DOHH2 (cell line): ENCODE measurements at regions not wholly inside any gene's neighbourhood (a gene's known extent, or its start where the extent isn't known, plus 50 kb on each side); places are given as distances from the start of the nearest gene placed in this dataset.

Source experiments
- H3F3A ChIP-seq: fragments of 200-600 bp; sonication (generic), shearing (Covaris generic); 2 replicates; pipeline ENCODE4 v1.6.0; 2016; ENCODE audit warnings: antibody characterized with exemption, mild to moderate bottlenecking; ENCODE audit not compliant: control insufficient read depth, insufficient read depth
- H3K27ac ChIP-seq: fragments of 200-600 bp; sonication (generic); 2 replicates; pipeline ENCODE4 v1.5.1; 2014; ENCODE audit warnings: low read depth, mild to moderate bottlenecking, low read length, moderate library complexity
- H3K27me3 ChIP-seq: fragments of 200-600 bp; sonication (generic); 2 replicates; pipeline ENCODE4 v1.6.1; 2014; ENCODE audit warnings: mild to moderate bottlenecking, low read length, mixed read lengths; ENCODE audit not compliant: control insufficient read depth
- H3K36me3 ChIP-seq: fragments of 200-600 bp; sonication (generic); 2 replicates; pipeline ENCODE4 v1.6.1; 2014; ENCODE audit warnings: mild to moderate bottlenecking, low read length, moderate library complexity, mixed read lengths; ENCODE audit not compliant: control insufficient read depth
- H3K4me1 ChIP-seq: fragments of 200-600 bp; sonication (generic); 2 replicates; pipeline ENCODE4 v1.6.1; 2014; ENCODE audit warnings: mild to moderate bottlenecking, low read length, mixed read lengths; ENCODE audit not compliant: control insufficient read depth
- H3K4me2 ChIP-seq: fragments of 200-600 bp; sonication (generic); 2 replicates; pipeline ENCODE4 v1.6.0; 2014; ENCODE audit warnings: mild to moderate bottlenecking, low read length, moderate library complexity
- H3K4me3 ChIP-seq: fragments of 200-600 bp; sonication (generic); 2 replicates; pipeline ENCODE4 v1.5.1; 2014; ENCODE audit warnings: mild to moderate bottlenecking, low read length, mixed read lengths
- H3K79me2 ChIP-seq: fragments of 200-600 bp; sonication (generic); 2 replicates; pipeline ENCODE4 v1.6.1; 2014; ENCODE audit warnings: mild to moderate bottlenecking, low read length, mixed read lengths; ENCODE audit not compliant: control insufficient read depth
- H3K9me2 ChIP-seq: fragments of 200-600 bp; sonication (generic); replicated peaks from 2 replicates; pipeline ENCODE4 v1.6.1; 2014; ENCODE audit warnings: mild to moderate bottlenecking, low read length, mixed read lengths; ENCODE audit not compliant: control insufficient read depth
- H3K9me3 ChIP-seq: fragments of 200-600 bp; sonication (generic); 2 replicates; pipeline ENCODE4 v1.6.1; 2014; ENCODE audit warnings: antibody characterized with exemption, low read length, mixed read lengths; ENCODE audit not compliant: control insufficient read depth, insufficient read depth
- H4K20me1 ChIP-seq: fragments of 200-600 bp; sonication (generic); 2 replicates; pipeline ENCODE4 v1.6.0; 2014; ENCODE audit warnings: low read depth, mild to moderate bottlenecking, antibody characterized with exemption, low read length, moderate library complexity; ENCODE audit not compliant: control insufficient read depth, insufficient read depth
- CTCF ChIP-seq: fragments of 200-600 bp; sonication (generic); IDR thresholded peaks from one replicate; pipeline ENCODE4 v1.5.1; 2014; ENCODE audit warnings: antibody characterized with exemption, mild to moderate bottlenecking, low read depth, low read length; ENCODE audit not compliant: poor library complexity, severe bottlenecking
- EZH2phosphoT487 ChIP-seq: fragments of 200-600 bp; sonication (generic); IDR thresholded peaks from 2 replicates; pipeline ENCODE4 v1.6.1; 2017; ENCODE audit warnings: borderline replicate concordance, mild to moderate bottlenecking, antibody characterized with exemption, low read length, moderate library complexity, mixed read lengths

DNA sequence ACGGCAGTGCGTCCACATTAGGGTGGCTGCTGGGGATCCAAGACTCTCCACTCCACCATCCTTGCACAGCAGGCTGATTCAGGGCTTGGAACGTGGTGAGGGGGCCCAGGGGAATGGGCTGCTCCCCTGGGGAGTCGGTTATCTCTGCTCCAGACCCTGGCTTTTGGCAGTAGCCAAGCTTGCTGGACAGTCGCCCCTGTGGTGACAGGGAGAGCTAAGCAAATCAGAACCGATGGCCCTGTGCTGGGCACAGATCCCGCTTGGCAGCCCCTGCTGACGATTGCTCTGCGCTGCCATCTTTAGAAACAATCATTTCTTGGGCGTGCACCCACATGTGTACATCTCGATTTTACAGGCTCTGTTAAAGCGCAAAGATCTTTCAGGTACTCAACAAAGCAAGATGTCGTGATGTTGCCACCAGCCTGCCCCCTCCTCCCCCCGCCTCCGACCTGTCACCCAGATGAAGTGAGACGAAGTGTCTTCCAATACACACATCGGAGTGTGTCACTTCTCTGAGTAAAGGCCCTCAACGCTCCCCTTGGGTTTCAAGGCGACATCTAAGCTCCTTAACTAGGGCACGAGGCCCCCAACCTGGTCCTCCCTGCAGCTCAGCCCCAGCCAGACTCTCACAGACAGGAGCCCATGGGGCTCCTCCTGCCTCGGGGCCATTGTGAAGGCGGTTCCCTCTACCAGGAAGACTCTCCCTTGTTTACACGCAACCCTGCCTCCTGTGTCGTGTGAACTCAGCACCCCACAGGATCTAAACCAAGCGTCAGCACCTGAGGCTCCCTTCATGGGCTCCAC, 55.6 kb downstream of the PITPNM2 start:
- Histone ChIP-seq H3K4me1 (no peaks in the 10 kb centered on the region), H3F3A (no peaks in the 10 kb centered on the region), H4K20me1 (no peaks in the 10 kb centered on the region), H3K9me2 (no peaks in the 10 kb centered on the region), H3K4me2 (no peak overlapping the region), H3K79me2 (no peaks in the 10 kb centered on the region), H3K4me3 (no peak overlapping the region), H3K36me3 (no peaks in the 10 kb centered on the region), H3K27me3 (no peaks in the 10 kb centered on the region), H3K27ac (no peak overlapping the region), H3K9me3 (no peaks in the 10 kb centered on the region)
- TF ChIP-seq CTCF (no peak), EZH2phosphoT487 (no peak)

DNA sequence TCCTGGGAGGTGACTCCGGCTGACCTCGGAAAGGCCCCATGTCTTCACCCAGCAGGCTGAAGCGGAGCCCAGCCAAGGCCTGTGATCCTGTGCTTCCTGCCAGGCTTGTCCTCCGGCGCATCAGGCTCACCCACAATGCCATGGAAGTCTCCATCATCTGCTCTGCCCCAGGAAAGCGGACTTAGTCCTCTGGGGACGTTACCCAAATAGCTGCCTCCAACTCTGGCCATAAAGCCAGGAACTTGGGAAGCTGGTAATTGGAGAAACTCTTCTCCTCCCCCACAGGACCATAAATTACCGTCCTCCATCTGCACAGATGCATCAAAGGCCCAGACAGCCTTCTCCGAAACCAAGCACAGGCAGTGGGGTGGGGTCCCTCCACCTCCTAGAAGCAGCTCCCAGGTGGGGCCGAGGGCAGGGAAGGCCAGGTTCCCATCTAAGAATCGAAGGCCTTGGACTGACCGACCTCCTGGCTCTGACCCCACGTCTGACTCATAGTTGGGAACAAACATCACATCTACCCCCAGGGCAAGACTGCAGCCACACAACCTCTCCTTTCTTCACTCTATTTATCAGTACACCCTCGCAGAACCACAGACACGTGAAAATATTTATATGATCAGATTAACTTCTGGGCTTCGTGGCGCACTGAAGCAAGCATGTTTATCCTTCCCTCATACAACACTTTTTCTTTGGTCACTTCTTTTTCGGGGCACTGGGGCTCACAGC, 56.4 kb downstream of the PITPNM2 start:
- no peaks in the 10 kb centered on the region for H3K36me3 ChIP-seq
- no peak overlapping the region for H3K27ac ChIP-seq
- no peak overlapping the region for H3K4me3 ChIP-seq
- H3K4me1 ChIP-seq = no peaks in the 10 kb centered on the region
- no peaks in the 10 kb centered on the region for H3K9me3 ChIP-seq
- H3K27me3 ChIP-seq = no peaks in the 10 kb centered on the region
- no peaks in the 10 kb centered on the region for H3K9me2 ChIP-seq
- H3F3A ChIP-seq = no peaks in the 10 kb centered on the region
- no peak overlapping the region for H3K4me2 ChIP-seq
- no peaks in the 10 kb centered on the region for H4K20me1 ChIP-seq
- no peaks in the 10 kb centered on the region for H3K79me2 ChIP-seq
- TF ChIP-seq CTCF (no peak), EZH2phosphoT487 (no peak)

DNA sequence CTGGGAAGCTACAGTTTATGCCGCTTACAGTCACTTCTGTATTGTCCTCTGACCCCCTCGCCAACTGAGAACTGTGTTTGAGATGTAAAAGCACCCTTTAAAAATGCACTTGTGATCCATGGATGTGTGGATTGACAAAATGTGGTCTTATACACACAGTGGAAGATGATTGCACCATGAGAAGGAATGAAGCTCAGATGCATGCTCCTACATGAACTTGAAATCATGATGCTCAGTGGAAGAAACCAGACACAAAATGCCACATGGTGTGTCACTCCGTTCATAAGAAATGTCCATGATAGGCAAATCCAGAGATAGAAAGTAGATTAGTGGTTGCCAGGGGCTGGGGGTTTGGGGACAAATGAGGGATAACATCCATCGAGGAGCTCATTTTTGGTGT, 58.0 kb downstream of the PITPNM2 start:
- Histone ChIP-seq H3K4me3 (no peak overlapping the region), H3K36me3 (no peaks in the 10 kb centered on the region), H3K4me2 (no peak overlapping the region), H3K4me1 (peaks cover 7% of the 10 kb centered on the region), H3K27me3 (no peaks in the 10 kb centered on the region), H4K20me1 (no peaks in the 10 kb centered on the region), H3K27ac (no peak overlapping the region), H3F3A (no peaks in the 10 kb centered on the region), H3K9me2 (no peaks in the 10 kb centered on the region), H3K79me2 (no peaks in the 10 kb centered on the region), H3K9me3 (no peaks in the 10 kb centered on the region)
- TF ChIP-seq EZH2phosphoT487 (no peak), CTCF (no peak)
